Middle frontal gyrus (tissue), 1 donor: ENCODE measurements at regions not wholly inside any gene's neighbourhood (a gene's known extent, or its start where the extent isn't known, plus 50 kb on each side); places are given as distances from the start of the nearest gene placed in this dataset.

Experiments
- DNase-seq: peaks from one replicate; pipeline ENCODE4 v3.0.0-alpha.2; 2015; ENCODE audit warnings: low spot score; ENCODE audit errors: extremely low spot score

DNA sequence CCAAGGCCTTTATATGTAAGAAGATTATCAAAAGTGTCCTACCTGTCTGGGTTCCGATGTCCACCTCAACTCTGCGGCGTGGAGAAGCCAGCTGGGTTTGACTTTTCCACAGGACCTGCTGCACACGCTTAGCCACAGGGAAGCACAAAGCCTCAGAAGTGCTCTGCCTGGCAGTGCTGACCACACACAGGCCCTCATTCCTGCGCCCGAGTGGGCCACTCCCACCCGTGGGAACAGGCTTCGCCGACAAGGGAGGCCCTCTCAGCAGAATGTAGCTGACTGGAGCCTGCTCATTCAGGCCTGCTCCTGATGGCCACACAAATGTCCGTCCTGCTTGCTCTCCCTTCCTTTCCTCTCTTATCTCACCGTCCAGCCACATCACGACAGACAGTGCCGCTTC, 221.4 kb upstream of the LRRN1 start:
- no peak for DNase-seq

DNA sequence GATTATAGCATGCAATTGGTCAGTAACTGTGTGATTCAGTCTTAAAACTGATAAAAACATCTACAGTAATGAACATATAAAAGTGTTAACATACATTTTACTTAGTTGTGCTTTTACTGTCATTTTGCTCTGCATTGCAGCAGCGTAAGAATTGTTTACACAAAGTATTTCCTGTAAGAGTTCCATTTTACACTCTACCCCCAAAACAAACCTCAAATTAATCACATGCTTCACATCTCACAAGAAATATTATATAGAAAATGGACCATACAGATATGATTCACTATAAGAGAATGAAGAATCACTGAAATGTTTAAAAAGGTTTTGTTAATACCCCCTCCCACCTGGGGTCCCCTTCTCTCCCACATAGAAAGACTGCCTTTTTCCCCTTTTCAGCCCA, 225.9 kb upstream of the LRRN1 start:
- no peak for DNase-seq

DNA sequence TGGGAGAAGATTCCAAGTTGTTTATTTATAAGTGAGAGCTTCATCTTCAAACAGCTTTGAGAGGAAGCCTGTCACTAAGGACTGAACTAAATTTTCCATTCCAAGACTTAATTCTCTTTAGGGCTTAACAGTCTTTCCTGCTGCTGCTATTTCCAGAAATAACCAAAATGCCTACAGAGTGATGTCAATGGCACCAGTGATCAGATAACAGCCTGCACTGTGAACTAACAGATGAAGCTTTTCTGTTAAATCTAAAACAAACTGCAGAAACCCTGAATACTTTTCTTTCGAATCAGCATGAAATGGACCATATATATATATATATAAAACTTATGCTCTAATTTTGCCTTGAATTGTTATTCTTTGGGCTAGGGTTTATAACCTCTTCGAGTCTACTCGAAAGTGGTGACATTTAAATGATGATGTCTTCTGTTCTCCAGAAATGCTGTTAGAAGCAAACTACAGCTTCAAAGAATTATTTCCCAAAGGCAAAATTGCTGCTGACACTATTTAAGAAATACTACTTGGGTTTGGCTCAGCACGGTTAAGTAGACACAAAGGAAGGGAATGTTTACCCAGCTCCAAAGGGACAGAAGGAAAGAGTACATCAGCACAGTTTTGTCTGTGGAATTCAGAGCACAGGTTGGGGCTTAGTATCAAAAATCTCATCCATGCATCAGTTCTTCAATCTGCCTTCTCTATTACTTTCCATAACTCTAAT, 238.5 kb upstream of the LRRN1 start:
- no peak for DNase-seq

DNA sequence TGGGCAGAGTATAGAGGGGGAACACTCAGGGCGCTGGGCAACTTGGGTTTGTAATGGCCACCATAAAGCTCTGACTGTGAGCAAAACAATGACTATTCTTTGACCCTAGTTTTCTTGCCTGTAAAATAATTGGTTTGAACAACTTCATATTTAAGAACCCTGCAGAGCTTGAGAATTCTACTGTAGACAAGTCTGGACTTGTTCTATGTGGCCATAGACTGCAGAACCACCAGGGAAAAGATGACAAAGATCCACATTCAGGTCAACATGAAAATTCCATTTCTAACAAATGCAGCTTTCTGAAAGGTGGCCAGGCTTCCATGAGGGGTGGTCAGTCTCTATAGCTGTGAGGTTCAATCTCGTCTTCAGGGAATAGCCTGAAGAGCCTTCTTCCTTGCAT, 239.4 kb upstream of the LRRN1 start:
- no peak for DNase-seq

DNA sequence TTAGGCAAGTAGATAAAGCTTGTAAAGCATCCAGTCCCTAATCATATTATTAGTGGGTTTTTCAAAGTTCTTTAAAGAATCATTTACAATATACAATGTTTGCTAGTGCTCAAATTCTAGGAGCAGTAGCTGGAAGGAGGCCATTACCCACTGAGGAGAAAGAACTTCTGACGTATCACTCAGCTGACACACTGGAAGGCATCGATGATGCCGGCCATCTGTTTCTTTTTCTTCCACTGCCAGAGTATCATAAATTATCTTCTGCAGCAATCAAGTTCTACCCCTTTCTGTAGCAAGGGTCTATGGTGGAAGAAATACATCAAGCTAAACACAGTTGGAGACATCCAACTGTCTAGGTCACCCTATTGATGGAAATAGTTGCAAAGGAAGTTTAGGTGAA, 243.2 kb upstream of the LRRN1 start:
- DNase-seq: no peak

DNA sequence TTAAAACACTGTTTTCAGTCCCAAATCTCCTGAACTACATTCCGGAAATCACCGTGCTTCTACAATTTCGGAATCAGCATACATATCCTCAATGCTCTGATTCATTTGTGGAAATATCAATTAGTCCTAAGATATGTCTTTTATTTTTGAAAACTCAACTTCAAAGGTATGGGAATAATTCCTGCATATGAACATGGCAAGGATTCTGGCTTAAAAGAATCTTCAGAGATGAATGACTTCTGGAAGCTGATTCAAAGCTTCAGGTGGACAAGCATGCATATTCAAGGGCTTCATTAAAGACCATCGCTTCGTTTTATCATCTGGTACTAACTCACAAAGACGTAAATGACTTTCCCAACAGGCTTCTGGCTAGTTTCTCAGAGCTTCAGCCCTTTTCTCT, 246.0 kb upstream of the LRRN1 start:
- DNase-seq: no peak

DNA sequence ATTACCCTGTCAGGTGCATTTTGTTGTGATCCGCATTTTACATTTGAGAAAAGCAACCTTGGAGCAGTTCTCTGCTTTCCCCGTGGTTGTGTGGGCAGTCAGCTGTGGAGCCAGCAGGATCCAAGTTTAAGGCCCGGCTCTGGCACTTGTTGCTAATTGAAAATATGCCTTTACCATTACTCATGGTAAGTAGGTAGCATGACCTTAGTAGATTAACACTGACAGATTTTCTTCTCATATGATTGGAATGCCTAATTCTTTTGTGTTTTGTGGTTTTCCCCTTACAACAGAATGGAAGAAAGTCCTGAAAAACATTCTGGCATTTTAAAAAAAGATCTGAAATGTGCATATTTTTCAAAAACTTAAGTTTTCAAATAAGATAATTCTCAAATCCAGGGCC, 246.5 kb upstream of the LRRN1 start:
- no peak for DNase-seq

DNA sequence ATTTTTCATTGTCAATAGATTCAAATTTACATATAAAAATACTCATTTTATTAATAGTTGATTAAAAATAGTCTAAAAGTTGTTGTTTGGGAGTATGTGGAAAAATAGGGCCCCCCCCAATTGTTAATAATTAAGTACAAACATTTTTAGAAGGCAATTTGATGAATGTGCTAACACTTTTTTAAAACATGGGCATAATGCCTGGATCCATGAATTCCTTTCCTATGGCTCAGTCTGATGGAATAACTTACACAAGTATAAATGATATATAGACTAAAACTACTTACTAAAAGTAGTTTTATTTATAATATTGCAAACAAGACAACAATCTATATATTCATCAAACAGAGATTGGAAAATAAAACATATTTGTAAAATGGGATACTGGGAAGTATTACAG, 247.2 kb upstream of the LRRN1 start:
- no peak for DNase-seq

DNA sequence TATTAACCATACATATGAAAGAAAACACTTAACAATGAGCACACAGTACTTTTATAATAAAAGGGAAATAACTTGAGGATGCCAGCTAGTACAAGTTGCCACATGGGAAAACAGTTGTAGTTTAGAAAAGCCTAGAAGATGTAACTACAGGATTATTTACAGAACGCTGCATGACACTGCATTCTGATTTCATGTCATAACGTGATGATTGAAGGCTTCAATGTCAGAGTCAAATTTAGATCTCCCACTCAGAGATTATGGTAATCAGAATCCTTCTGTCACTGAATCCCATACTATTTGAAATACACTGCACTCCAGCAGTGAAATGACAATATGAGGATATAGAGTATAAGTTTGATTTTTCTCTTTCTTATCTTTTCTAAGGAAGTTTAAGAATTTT, 253.9 kb upstream of the LRRN1 start:
- no peak for DNase-seq

DNA sequence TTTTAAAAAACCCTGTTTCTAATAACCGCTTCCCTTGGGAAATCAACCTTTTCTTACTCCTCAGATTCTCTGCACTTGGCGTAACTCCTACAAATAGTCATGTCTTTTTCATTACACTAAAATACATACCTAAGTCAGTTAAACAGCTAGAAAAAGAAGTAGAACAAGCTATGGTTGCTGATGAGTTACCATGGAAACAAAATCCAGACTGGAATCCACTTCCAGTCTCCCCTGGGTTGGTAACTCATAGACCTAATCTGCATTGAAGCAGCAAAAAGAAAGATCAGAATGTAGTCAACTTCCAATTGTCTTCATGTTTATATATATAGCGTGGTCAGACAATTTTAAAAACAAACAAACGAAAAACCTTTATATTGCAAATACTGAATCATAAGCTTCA, 260.8 kb upstream of the LRRN1 start:
- DNase-seq: no peak

DNA sequence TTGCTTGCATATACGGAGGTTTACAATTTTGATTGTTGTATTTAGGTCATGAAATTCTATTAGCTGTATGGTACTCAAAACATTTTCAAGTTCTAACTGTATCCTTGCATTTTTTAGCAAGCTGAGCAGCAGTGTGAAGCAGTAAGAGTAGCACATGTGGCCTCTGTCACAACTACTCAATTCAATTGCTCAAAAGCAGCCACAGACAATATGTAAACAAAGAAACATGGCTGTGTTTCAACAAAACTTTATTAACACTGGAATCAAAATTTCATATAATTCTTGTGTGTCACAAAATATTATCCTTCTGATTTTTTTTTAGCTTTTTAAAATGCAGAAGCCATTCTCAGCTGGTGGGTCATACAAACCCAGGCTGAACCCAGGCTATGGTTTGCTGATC, 266.7 kb upstream of the LRRN1 start:
- DNase-seq: no peak

DNA sequence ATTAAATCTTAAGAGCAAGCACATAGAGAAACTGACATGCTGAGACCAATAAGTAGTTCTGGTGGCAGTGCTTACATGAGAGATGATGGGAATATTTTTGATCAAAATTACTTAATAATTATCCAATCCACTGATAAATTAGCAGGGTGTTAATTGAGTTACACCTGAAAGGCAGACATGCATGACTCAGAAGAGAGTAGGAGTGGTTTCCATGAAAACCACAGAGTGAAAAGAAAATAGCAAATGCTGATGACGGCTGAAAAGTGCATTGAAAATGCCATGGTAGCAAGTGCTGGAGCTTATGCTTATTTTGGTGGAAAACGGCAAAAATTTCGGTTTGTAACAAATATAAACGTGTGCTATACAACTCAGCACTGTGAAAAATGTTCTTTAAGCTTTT, 267.8 kb upstream of the LRRN1 start:
- DNase-seq: no peak

DNA sequence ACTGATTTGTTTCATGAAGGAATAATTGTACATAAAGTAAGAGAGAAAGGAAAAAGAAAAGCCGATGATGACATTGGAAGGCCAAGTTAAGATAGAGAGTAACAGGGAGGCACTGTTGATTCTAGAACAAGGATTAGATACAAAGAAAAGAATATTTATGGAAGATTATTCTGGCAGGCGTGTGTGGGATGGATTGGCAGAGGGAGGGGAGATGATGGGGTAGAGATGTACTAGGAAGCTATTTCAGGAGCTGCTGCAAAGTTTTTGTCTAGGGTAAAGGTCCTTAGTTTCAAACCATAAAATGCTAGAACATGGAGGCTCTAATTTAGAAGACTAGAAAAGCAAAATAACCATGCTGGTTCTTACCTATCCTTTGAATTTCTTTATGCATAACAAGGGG, 280.0 kb upstream of the LRRN1 start:
- no peak for DNase-seq

DNA sequence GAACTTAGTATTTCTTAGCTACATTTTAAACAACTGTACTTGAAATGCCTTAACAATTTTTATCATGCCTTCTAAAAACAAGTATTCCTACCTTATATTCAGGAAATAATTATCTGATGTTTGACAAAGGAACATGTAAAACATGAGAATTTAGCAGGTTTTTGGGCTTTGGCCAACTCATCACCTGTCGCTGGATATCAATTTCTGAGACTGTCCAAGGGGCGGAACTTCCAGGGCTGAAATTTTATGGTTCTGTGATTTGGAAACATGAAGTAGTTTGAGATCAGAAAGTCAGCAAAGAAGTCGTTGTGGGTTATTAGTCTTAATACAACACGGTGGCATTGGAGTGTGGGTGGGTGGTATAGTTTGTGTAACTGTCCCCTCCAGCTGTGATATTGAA, 282.2 kb upstream of the LRRN1 start:
- no peak for DNase-seq

DNA sequence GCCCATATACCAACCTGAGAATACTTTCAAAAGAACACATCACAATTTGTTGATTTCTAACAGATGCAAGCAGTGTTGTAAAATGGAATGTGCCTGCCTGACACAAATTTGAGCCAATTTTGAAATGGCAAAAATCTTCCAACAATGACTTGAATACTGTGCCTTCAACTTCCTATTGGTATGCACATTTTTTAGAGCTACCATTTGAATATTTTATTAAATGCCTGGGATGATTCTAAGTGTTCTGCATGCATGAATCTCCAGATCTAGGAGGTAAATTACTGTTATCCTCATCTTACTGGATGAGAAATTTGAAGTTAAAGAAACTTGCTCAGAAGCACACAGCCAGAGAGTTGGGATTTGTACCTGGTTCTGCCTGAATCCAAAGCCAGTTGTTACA, 282.8 kb upstream of the LRRN1 start:
- no peak for DNase-seq

DNA sequence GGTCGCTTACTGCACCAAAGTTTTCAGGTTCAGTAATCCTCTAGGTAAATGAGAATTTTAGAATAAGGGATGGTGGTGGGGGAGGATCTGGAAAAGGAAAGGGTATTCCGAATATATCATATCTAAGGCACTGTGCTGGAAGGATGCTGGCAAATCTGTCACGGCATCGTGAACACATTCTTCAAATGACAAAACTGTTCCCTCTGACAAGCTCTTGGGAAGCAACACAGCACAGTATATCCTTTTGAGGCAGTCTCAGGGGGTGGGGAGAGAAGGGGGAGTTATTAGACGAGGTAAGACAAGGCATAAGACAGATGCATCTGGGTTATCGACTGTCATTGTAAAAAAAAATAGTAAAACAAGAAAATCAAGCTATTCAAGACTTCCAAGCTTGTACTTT, 289.6 kb upstream of the LRRN1 start:
- DNase-seq: no peak

DNA sequence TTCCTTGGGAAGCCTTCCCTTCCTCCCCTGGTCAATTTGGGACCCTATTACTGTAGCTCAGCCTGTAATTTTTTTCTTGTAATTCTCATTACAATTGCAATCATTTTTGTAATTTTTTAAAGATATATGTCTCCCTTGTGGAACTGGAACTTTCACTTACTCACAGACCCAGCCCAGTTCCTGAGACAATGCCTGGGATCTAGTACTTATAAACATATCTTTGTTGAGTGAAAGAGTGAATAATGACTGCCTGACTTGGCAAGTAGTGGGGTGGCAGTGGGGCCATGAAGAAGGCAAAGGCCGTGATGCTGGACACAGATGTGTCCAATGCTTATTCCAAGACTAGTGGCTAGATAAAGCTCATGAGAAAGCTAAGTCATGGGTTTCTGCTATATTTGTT, 294.5 kb upstream of the LRRN1 start:
- no peak for DNase-seq

DNA sequence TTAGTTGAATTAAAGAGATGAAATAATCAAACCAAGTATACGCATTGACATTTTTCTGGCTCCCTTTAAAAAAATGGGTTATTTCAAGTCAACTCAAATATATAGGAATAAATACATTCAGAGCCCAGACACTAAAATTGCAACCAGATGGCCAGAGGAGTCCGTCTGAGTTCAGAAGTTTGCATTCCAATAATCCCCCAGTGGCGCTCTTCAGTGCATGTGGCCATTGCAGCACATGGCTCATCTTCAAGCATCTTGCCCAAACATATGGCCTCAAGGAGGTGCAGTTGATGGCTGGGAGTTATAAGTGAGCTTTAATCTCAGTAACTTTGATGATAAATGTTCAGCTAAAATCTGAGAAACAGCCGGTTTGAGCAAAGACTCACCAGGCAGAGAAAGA, 295.8 kb upstream of the LRRN1 start:
- no peak for DNase-seq

DNA sequence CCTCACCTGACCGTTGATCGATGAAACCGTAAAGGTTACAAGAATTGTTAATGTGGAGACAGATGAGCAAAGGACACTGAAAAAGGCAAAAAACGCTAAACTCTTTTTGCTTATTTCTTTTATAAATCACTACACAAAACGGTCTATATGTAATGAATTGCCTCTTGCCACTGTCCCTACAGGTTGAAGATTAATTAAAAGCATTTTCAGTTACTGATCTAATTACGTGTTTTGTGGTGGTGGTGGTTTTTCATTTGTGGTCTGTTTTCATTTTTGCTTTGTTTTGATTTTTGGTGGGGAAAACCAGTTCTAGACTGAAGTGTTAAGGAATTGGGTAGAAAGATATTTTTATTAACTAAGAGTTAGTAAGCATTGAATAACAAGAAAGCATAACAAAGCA, 299.2 kb upstream of the LRRN1 start:
- DNase-seq: no peak

DNA sequence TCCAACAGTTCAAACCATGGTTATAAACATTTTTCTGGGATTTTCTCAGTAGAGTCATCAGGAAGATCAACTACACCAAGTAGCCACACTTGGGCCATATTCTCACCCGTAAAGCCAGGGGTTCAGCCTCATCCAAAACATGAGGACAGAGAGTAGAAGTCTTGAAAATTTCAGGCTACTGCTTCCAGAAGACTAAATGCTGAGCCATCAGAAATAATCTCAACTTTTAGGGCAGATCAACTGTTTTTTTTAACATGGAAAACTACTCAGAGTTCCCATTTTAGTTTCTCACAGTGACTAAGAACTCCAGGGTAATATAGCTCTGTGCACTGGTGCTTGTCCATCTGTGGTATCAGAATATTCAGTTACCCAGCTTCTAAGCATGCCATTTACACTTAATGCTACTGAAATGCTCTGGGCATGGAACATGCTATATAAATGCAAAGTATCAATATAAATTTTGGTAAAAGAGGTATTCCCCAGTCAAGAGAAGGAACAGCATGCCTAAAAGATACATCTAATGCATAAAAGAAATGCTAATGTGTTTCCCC, 300.1 kb upstream of the LRRN1 start:
- DNase-seq: no peak

DNA sequence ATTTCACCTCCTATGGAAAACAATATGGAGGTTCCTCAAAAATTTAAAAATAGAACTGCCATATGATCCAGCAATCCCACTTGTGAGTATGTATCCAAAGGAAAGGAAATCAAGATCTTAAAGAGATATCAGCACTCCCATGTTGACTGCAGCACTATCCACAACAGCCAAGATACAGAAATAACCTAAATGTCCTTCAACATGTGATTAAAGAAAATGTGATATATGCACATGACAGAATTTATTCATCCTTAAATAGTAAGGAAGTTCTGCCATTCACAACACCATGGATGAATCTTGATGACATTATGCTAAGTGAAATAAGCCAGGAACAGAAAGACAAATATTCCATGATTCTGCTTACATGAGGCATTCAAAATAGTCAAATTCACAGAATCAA, 303.6 kb upstream of the LRRN1 start:
- DNase-seq: no peak

DNA sequence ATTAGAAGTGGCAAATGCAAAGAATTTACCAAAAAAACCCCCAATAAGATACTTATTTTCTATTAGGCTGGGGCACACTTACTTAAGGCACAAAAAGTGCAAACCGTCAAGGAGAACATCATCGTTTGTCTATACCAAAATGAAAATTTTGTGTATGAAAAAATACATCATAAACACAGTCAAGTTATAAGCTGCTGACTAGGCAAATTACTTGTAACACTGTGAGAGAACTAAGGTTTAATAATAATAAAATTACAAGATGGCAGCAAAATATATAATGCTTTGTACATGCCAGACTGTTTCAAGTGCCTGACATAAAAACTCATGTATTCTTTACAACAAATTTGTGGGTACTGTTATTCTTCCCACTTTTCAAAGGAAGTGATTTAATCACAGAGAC, 297.2 kb upstream of the CRBN start:
- no peak for DNase-seq

DNA sequence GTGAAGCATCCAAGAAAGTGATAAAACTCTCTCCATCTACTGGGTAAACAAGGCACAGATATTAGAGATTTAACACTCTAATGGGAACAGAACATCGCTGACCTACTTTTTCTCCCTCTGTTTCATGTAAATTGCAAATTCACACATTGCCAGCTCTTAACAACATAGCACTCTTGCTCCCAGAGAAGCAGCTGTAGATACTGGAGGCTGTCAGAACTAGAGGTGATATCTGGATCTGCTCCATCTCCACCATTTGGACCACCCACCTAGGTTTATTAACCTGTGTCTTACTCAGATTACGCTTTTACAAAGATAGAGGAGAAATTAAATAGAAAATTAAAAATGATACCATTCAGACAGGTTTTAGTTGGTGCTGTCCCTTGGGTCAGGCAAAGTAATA, 289.1 kb upstream of the CRBN start:
- no peak for DNase-seq

DNA sequence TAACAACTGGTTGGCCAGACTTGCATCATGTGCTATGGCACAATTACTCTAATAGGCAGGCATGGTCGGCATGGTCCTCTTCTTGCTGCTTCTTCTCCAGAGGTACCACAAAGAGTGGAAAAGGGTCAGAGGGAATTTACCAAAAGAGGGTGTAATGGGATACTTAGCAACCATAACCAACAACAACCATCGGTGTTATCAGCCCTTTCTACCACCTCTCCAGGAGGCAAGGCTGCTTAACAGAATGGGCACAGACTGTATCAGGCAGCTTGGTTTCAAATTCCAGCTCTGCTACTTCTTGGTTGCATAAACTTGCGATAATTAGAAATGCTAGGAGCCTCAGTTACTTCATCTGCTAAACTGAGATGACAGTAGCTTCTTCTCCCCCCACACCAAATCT, 284.6 kb upstream of the CRBN start:
- DNase-seq: no peak
